ENCODE measurements at regions not wholly inside any gene's neighbourhood (a gene's known extent, or its start where the extent isn't known, plus 50 kb on each side); places are given as distances from the start of the nearest gene placed in this dataset.

DNA sequence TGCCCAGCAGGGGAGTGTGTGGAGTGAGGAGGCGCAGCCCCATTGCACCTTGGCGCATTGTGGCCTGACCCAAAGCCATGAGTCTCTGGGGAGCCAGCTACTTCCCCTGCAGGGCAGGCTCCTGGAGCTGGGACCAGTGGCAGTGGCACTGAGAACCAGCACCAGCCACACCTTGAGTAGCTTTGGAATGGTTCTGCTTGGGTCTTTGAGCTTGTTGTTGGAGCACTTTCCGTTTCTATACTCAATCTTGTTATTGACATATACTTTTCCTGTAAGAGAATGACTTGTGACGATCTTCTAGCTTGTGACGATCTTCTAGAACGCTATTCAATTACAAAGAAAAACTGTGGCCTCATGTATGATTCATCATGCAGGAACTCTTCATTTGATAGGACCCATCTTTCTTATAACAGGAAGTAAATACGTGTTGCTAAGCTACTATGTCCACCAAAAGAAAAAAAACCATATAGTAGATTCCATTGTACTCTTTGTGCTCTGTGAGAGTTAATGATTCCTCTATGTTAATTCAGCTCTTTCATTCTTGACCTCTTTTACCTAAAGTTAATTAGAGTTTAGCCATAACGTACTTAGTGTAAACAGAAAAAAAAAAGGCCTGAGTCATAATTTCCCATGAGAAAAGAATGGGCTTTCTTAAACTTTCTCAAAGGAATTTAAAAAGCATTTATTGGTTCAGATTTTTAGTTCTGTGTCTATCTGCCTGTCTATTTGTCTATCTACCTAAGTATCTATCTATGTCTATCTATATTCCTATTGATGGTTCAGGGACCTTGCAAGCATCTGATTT, 113.1 kb downstream of the GATA6 start:
- TF ChIP-seq EZH2 (IDR thresholded peaks at IDR 0.05; ENCODE audit: insufficient read depth, poor library complexity, severe bottlenecking) (no peak), EZH2phosphoT487 (IDR thresholded peaks at IDR 0.05; ENCODE audit: insufficient read depth, low read depth) (no peak)
